ENCODE measurements at regions not wholly inside any gene's neighbourhood (a gene's known extent, or its start where the extent isn't known, plus 50 kb on each side); places are given as distances from the start of the nearest gene placed in this dataset.
"Not testable (repeated sequence)": the region's sequence is repeated elsewhere in the genome, so short reads cannot be mapped to it uniquely, and the experiment has no call there.

GRCh38 chr12:77216136-77216535 lies 150.8 kb upstream of the E2F7 start:
- POLR2A ChIA-PET (ENCODE audit: partially characterized antibody); CTCF ChIA-PET (ENCODE audit: partially characterized antibody); intact Hi-C loops (cut with micrococcal nuclease): not testable (repeated sequence)

DNA sequence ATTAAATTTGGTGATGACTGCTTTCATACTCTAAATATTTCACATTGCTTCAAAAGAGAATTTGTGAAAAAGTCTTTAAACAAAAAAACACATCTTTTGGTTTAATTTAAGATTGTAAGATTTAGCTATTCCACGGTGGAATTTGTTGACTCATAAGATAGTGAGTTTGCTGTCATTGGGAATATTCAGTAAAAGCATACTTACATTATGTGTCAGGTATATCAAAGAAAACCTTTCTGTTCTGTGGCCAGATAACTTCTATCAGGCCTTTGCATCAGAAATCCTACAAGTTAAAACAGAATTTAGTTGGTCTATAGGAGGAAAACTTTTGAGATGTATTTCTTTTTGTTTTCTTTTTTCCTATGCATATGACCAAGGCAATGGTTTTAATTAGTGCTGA lies 148.8 kb upstream of the E2F7 start:
- Mint-ChIP-seq H3K9me3 (peaks cover 2 to 10% (median 7%) of the 10 kb centered on the region in 8 donors), H3K4me1 (no peaks in the 10 kb centered on the region), H3K27ac (no peak overlapping the region), H3K4me3 (no peak overlapping the region), H3K36me3 (no peaks in the 10 kb centered on the region), H3K27me3 (no peaks in the 10 kb centered on the region)
- ChIA-PET POLR2A (ENCODE audit: partially characterized antibody) (no interaction called here), CTCF (ENCODE audit: partially characterized antibody) (no interaction called here)
- Histone ChIP-seq H3K9me3 (ENCODE audit: control insufficient read depth in 1 of 2, low read length in 2 of 2) (no peaks in the 10 kb centered on the region), H3K27ac (ENCODE audit: low read depth, low read length) (no peak overlapping the region), H3K27me3 (ENCODE audit: insufficient read depth, low read length) (no peaks in the 10 kb centered on the region), H3K36me3 (ENCODE audit: insufficient read depth, low read length) (no peaks in the 10 kb centered on the region), H3K4me3 (ENCODE audit: low read length in 2 of 2) (no peak overlapping the region), H3K4me1 (ENCODE audit: insufficient read depth, low read length) (no peaks in the 10 kb centered on the region)
- intact Hi-C loops (cut with micrococcal nuclease), result no loop called here
- no peak for DNase-seq

More at GRCh38 chr12:77216136-77216535, 150.8 kb upstream of the E2F7 start:
- H3K27ac Mint-ChIP-seq; H3K27ac ChIP-seq (ENCODE audit: low read depth, low read length); H3K4me1 Mint-ChIP-seq; H3K9me3 Mint-ChIP-seq; H3K36me3 Mint-ChIP-seq; H3K4me3 ChIP-seq (ENCODE audit: low read length in 2 of 2); H3K27me3 ChIP-seq (ENCODE audit: insufficient read depth, low read length); H3K27me3 Mint-ChIP-seq; H3K4me1 ChIP-seq (ENCODE audit: insufficient read depth, low read length); H3K4me3 Mint-ChIP-seq; H3K9me3 ChIP-seq (ENCODE audit: control insufficient read depth in 1 of 2, low read length in 2 of 2); DNase-seq; H3K36me3 ChIP-seq (ENCODE audit: insufficient read depth, low read length): not testable (repeated sequence)

- H3K36me3 Mint-ChIP-seq, result no peaks in the 10 kb centered on the region
- H3K4me3 Mint-ChIP-seq, result no peak overlapping the region
- no peaks in the 10 kb centered on the region for H3K9me3 ChIP-seq (ENCODE audit: control insufficient read depth in 1 of 2, low read length in 2 of 2)
- CTCF ChIA-PET (ENCODE audit: partially characterized antibody), result no interaction called here
- no peak overlapping the region for H3K27ac ChIP-seq (ENCODE audit: low read depth, low read length)
- intact Hi-C loops (cut with micrococcal nuclease), result no loop called here
- peaks cover 2 to 10% (median 7%) of the 10 kb centered on the region in 8 donors for H3K9me3 Mint-ChIP-seq
- no peak overlapping the region for H3K4me3 ChIP-seq (ENCODE audit: low read length in 2 of 2)
- DNase-seq, result no peak
- H3K27ac Mint-ChIP-seq, result no peak overlapping the region
- H3K27me3 Mint-ChIP-seq, result no peaks in the 10 kb centered on the region
- no peaks in the 10 kb centered on the region for H3K27me3 ChIP-seq (ENCODE audit: insufficient read depth, low read length)
- H3K4me1 ChIP-seq (ENCODE audit: insufficient read depth, low read length), result no peaks in the 10 kb centered on the region
- no peaks in the 10 kb centered on the region for H3K4me1 Mint-ChIP-seq
- H3K36me3 ChIP-seq (ENCODE audit: insufficient read depth, low read length), result no peaks in the 10 kb centered on the region
- POLR2A ChIA-PET (ENCODE audit: partially characterized antibody), result no interaction called here
Observed at GRCh38 chr12:77213319-77213718, 147.9 kb upstream of the E2F7 start.

GRCh38 chr12:77210724-77211123 lies 145.4 kb upstream of the E2F7 start:
- no peaks in the 10 kb centered on the region for H3K27me3 Mint-ChIP-seq
- peaks cover 2 to 10% (median 7%) of the 10 kb centered on the region in 8 donors for H3K9me3 Mint-ChIP-seq
- H3K4me3 ChIP-seq (ENCODE audit: low read length in 2 of 2), result no peak overlapping the region
- no peak for DNase-seq
- no peaks in the 10 kb centered on the region for H3K36me3 Mint-ChIP-seq
- H3K4me1 ChIP-seq (ENCODE audit: insufficient read depth, low read length), result no peaks in the 10 kb centered on the region
- H3K4me1 Mint-ChIP-seq, result no peaks in the 10 kb centered on the region
- intact Hi-C loops (cut with micrococcal nuclease), result no loop called here
- POLR2A ChIA-PET (ENCODE audit: partially characterized antibody), result no interaction called here
- H3K27ac ChIP-seq (ENCODE audit: low read depth, low read length), result no peak overlapping the region
- H3K27me3 ChIP-seq (ENCODE audit: insufficient read depth, low read length), result no peaks in the 10 kb centered on the region
- H3K36me3 ChIP-seq (ENCODE audit: insufficient read depth, low read length), result no peaks in the 10 kb centered on the region
- no peak overlapping the region for H3K4me3 Mint-ChIP-seq
- H3K9me3 ChIP-seq (ENCODE audit: control insufficient read depth in 1 of 2, low read length in 2 of 2), result no peaks in the 10 kb centered on the region
- no peak overlapping the region for H3K27ac Mint-ChIP-seq
- CTCF ChIA-PET (ENCODE audit: partially characterized antibody), result no interaction called here

- no peaks in the 10 kb centered on the region for H3K4me1 Mint-ChIP-seq
- ChIA-PET POLR2A (ENCODE audit: partially characterized antibody) (no interaction called here), CTCF (ENCODE audit: partially characterized antibody) (no interaction called here)
- no peak overlapping the region for H3K4me3 Mint-ChIP-seq
- intact Hi-C loops (cut with micrococcal nuclease), result no loop called here
- no peak for DNase-seq
- Histone ChIP-seq H3K36me3 (ENCODE audit: insufficient read depth, low read length) (no peaks in the 10 kb centered on the region), H3K27ac (ENCODE audit: low read depth, low read length) (no peak overlapping the region), H3K4me1 (ENCODE audit: insufficient read depth, low read length) (no peaks in the 10 kb centered on the region), H3K9me3 (ENCODE audit: control insufficient read depth in 1 of 2, low read length in 2 of 2) (no peaks in the 10 kb centered on the region), H3K27me3 (ENCODE audit: insufficient read depth, low read length) (no peaks in the 10 kb centered on the region), H3K4me3 (ENCODE audit: low read length in 2 of 2) (no peak overlapping the region)
- H3K9me3 Mint-ChIP-seq, result peaks cover 0 to 2% (median 0%) of the 10 kb centered on the region in 8 donors
- no peak overlapping the region for H3K27ac Mint-ChIP-seq
- H3K36me3 Mint-ChIP-seq, result no peaks in the 10 kb centered on the region
- no peaks in the 10 kb centered on the region for H3K27me3 Mint-ChIP-seq
Observed at GRCh38 chr12:77204083-77204482, 138.7 kb upstream of the E2F7 start.

- no peaks in the 10 kb centered on the region for H3K36me3 ChIP-seq (ENCODE audit: insufficient read depth, low read length)
- no peaks in the 10 kb centered on the region for H3K4me1 ChIP-seq (ENCODE audit: insufficient read depth, low read length)
- no peak overlapping the region for H3K27ac ChIP-seq (ENCODE audit: low read depth, low read length)
- no peaks in the 10 kb centered on the region for H3K36me3 Mint-ChIP-seq
- no peak overlapping the region for H3K4me3 ChIP-seq (ENCODE audit: low read length in 2 of 2)
- H3K27me3 ChIP-seq (ENCODE audit: insufficient read depth, low read length), result no peaks in the 10 kb centered on the region
- peaks cover 0 to 5% (median 0%) of the 10 kb centered on the region in 8 donors for H3K9me3 Mint-ChIP-seq
- ChIA-PET CTCF (ENCODE audit: partially characterized antibody) (no interaction called here), POLR2A (ENCODE audit: partially characterized antibody) (no interaction called here)
- no peaks in the 10 kb centered on the region for H3K27me3 Mint-ChIP-seq
- intact Hi-C loops (cut with micrococcal nuclease), result no loop called here
- no peaks in the 10 kb centered on the region for H3K4me1 Mint-ChIP-seq
- no peak for DNase-seq
- no peaks in the 10 kb centered on the region for H3K9me3 ChIP-seq (ENCODE audit: control insufficient read depth in 1 of 2, low read length in 2 of 2)
- no peak overlapping the region for H3K27ac Mint-ChIP-seq
- no peak overlapping the region for H3K4me3 Mint-ChIP-seq
Observed at GRCh38 chr12:77202457-77203060, 137.2 kb upstream of the E2F7 start.

DNA sequence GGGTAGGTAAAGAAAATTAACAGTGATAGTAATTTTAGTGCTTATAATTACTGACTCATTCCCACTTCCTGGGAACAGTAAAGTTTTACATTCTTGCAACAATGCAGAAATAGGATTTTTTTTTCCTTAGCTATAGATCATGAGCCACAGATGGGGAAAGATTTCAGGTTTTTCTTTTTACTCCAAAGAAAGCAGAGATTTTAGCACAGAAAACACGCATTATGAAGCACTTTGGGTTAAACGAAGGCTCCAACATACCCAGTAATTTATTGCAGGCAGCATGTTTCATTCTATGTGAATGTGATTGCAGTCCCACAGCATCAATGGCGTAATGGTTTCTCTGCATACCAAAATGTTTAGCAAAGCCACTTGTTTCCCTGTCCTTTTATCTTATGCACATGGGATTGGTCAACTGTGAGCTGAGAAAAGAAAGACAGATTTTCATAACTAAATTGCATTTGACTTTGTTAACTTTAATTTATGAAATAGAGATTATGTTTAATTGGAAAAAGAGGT lies 124.6 kb upstream of the E2F7 start:
- DNase-seq, result no peak
- peaks cover 0 to 9% (median under 1%) of the 10 kb centered on the region in 8 donors for H3K9me3 Mint-ChIP-seq
- Histone ChIP-seq H3K36me3 (ENCODE audit: insufficient read depth, low read length) (no peaks in the 10 kb centered on the region), H3K4me3 (ENCODE audit: low read length in 2 of 2) (no peak overlapping the region), H3K9me3 (ENCODE audit: control insufficient read depth in 1 of 2, low read length in 2 of 2) (no peaks in the 10 kb centered on the region), H3K27me3 (ENCODE audit: insufficient read depth, low read length) (no peaks in the 10 kb centered on the region), H3K27ac (ENCODE audit: low read depth, low read length) (no peak overlapping the region), H3K4me1 (ENCODE audit: insufficient read depth, low read length) (no peaks in the 10 kb centered on the region)
- H3K36me3 Mint-ChIP-seq, result no peaks in the 10 kb centered on the region
- intact Hi-C loops (cut with micrococcal nuclease), result no loop called here
- H3K27ac Mint-ChIP-seq, result no peak overlapping the region
- H3K27me3 Mint-ChIP-seq, result no peaks in the 10 kb centered on the region
- POLR2A ChIA-PET (ENCODE audit: partially characterized antibody), result no interaction called here
- H3K4me3 Mint-ChIP-seq, result no peak overlapping the region
- CTCF ChIA-PET (ENCODE audit: partially characterized antibody), result no interaction called here
- H3K4me1 Mint-ChIP-seq, result no peaks in the 10 kb centered on the region

DNA sequence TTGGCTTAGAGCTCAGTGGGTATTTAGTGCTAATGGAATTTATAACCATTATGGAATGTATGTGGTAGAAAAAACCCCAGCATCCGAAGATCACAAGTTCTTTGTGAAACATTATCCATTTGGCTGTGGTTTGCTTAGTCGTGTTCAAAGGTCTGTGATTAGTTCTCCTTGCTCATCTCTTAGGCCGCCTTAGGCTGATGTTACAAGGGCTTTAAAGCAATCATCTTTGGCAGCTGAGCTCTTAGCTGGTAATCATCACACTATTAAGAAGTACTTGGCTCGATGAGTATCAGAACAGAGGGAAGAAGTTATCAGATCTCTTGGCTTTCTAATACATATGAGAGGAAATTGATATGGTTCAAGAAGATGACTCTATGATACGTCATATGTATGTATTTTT lies 124.1 kb upstream of the E2F7 start:
- no peaks in the 10 kb centered on the region for H3K27me3 ChIP-seq (ENCODE audit: insufficient read depth, low read length)
- ChIA-PET CTCF (ENCODE audit: partially characterized antibody) (no interaction called here), POLR2A (ENCODE audit: partially characterized antibody) (no interaction called here)
- intact Hi-C loops (cut with micrococcal nuclease), result no loop called here
- no peaks in the 10 kb centered on the region for H3K4me1 ChIP-seq (ENCODE audit: insufficient read depth, low read length)
- no peaks in the 10 kb centered on the region for H3K36me3 ChIP-seq (ENCODE audit: insufficient read depth, low read length)
- no peaks in the 10 kb centered on the region for H3K4me1 Mint-ChIP-seq
- no peak overlapping the region for H3K27ac Mint-ChIP-seq
- H3K27ac ChIP-seq (ENCODE audit: low read depth, low read length), result no peak overlapping the region
- H3K9me3 Mint-ChIP-seq, result peaks cover 0 to 5% (median under 1%) of the 10 kb centered on the region in 8 donors
- DNase-seq, result no peak
- no peaks in the 10 kb centered on the region for H3K9me3 ChIP-seq (ENCODE audit: control insufficient read depth in 1 of 2, low read length in 2 of 2)
- H3K4me3 ChIP-seq (ENCODE audit: low read length in 2 of 2), result no peak overlapping the region
- no peaks in the 10 kb centered on the region for H3K36me3 Mint-ChIP-seq
- H3K27me3 Mint-ChIP-seq, result no peaks in the 10 kb centered on the region
- H3K4me3 Mint-ChIP-seq, result no peak overlapping the region
